GM19395 (cell line): ENCODE measurements at regions not wholly inside any gene's neighbourhood (a gene's known extent, or its start where the extent isn't known, plus 50 kb on each side); places are given as distances from the start of the nearest gene placed in this dataset.

Experiments
- ATAC-seq: cut with Tn5 transposase; IDR thresholded peaks from one replicate; pipeline ENCODE4 v1.9.1; 2021; ENCODE audit warnings: mild to moderate bottlenecking, moderate library complexity; ENCODE audit not compliant: unreplicated experiment

- ATAC-seq, result no peak
Measured at GRCh38 chr3:72411843-72412242, 436.4 kb downstream of the SHQ1 start.

- no peak for ATAC-seq
Measured at GRCh38 chr3:72411126-72411525, 437.1 kb downstream of the SHQ1 start.

DNA sequence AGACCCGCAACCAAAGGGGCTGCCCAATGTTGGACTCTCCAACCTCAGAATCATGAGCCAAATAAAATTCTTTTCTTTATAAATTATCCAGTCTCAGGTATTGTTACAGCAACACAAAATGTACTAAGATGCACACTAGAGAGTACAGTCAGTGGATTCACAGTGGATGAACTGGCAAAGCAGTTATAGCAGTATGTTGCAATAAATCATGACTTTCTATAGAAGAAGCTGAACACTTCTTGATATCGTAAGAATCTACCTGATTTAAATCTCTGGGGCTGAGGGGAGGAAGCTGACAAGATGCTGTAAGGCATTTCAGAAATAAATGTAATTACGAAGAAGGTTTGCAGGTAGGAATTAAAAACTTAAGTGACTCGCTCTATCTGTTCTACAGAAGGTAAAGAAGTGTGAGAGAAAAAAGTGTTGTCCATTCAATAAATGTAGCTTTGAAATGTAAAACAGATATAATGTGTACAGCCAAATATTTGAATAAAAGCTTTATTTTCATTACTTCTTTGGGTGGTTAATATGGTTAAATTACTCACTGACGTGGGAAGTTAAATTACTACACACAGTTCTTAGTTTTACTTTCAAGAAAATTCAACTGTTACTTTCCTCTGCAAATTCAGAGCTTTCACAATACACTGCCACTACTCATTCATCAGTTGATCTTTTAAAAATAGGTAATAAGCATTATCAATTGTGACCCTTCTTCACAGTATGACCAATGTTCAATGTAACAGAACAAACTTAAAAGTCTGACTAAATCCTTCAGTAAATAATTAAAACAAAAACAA lies 439.1 kb downstream of the SHQ1 start:
- ATAC-seq, result no peak

DNA sequence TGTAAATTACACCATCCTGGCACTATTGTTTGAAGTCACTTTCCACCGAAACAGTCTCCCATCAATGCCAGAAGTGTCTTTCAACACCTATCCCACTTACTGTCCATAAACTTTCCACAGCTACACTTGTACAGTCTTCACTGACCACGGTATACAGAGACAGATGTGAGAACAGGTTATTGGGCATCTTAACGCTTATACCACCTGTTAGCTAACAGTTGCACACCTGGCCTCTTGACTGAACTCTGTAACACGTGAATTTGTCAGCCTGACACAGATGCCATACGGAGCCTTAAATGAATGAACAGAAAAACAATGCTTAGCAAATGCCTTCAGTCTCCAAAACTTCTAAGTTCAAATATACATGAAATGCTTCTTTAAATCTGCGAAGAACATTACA lies 440.5 kb downstream of the SHQ1 start:
- ATAC-seq, result no peak

- no peak for ATAC-seq
Measured at GRCh38 chr3:72405943-72406566, 442.2 kb downstream of the SHQ1 start.

- no peak for ATAC-seq
Measured at GRCh38 chr3:72401005-72401545, 447.2 kb downstream of the SHQ1 start.

GRCh38 chr3:72398781-72399180 lies 449.5 kb downstream of the SHQ1 start:
- no peak for ATAC-seq

GRCh38 chr3:72397586-72397985 lies 450.7 kb downstream of the SHQ1 start:
- ATAC-seq, result no peak

- ATAC-seq, result no peak
Measured at GRCh38 chr3:72396899-72397298, 451.3 kb downstream of the SHQ1 start.

GRCh38 chr3:72395776-72396311 lies 452.4 kb downstream of the SHQ1 start:
- ATAC-seq, result no peak

DNA sequence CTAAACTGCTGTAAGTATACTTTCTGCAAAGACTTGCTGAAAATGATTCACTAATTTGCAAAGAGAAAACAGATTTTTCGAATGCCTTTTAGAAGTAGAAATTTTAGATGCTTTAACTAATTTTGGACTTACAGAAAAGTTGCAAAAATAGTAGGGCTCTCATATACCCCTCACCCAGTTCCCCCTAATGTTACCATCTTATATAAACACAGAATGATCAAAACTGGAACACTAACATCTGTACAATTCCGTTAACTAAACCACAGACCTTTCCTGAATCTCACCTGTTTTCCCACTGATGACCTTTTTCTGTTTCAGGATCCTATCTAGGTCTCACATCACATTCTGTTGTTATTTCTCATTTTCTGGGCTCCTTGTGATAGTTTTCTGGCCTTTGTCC lies 454.8 kb downstream of the SHQ1 start:
- ATAC-seq, result no peak

DNA sequence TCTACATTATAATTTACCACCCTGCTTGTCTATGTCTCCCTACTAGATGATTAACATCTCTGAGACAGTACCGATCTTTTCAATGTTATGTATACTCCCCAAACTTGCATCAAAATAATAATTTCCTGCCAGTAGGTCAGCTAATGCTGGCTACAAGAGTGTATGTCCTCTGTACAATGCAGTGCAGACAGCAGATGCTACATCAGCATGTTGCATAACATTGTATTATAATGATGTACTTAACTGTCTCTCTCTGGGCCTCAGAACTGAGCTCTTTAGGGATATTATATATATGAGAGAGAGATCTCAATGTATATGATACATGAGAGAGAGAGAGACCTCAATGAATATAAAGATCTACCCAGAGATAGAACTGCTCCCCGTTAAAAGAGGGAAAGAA lies 456.6 kb downstream of the SHQ1 start:
- no peak for ATAC-seq

GRCh38 chr3:72390841-72391240 lies 457.4 kb downstream of the SHQ1 start:
- no peak for ATAC-seq

- ATAC-seq, result no peak
Measured at GRCh38 chr3:72388644-72389043, 459.6 kb downstream of the SHQ1 start.

GRCh38 chr3:72388117-72388516 lies 460.1 kb downstream of the SHQ1 start:
- no peak for ATAC-seq

DNA sequence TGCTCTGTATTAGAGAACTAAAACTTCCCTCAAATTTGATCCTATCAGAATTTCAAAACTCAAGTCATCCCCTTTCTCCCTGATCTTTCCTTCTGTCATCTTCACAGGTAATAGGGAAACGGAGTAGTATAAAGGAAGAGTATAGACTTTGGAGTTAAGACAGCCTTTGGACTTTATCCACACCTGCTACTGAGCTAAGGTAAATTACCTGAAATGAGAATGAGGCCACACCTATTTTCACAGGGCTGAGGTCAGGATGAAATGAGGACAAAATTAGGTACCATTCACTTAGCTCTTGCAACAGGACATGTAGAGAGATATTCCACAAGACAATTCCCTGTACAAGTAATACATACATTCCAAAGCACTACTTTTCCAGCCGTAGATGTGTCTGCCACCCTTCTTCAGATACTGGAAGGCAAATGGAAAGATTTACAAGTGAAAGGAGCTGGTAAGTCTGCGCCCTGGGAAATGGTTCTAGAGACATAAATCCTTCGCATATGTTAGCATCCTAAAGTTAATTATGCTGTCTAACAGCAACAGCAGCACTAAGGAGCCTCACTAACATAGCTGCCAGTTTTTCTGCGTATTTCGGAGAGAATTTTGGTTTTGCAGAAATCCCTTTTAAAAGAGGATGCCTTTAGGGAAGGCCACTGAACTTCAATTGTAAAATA lies 461.8 kb downstream of the SHQ1 start:
- no peak for ATAC-seq

- no peak for ATAC-seq
Measured at GRCh38 chr3:72385167-72385566, 463.1 kb downstream of the SHQ1 start.

DNA sequence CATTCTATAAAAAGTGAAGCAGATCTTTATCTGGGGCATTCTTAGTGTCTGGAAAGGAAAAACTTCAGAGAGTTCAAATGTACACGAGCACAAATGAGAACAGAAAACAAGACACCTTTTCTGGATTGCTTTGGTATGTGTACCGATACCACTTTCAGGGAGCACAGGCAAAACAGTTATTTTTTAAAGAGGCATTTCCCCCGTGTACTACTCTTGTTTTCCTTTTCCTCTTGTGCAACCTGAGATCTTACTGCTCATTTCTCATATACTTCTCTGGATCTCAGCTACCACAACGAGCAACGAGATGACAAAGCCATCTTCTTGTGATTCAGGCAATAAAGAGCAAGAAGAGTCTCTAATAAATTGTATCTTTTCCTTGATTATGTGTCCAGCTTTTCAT lies 463.6 kb downstream of the SHQ1 start:
- ATAC-seq, result peak; percentile 71

- ATAC-seq, result no peak
Measured at GRCh38 chr3:72383883-72384282, 464.4 kb downstream of the SHQ1 start.

GRCh38 chr3:72383230-72383629 lies 465.0 kb downstream of the SHQ1 start:
- ATAC-seq, result no peak

GRCh38 chr3:72382460-72382859 lies 465.8 kb downstream of the SHQ1 start:
- no peak for ATAC-seq

GRCh38 chr3:72381584-72381983 lies 466.7 kb downstream of the SHQ1 start:
- no peak for ATAC-seq
